HG02759 (cell line): ENCODE measurements at regions not wholly inside any gene's neighbourhood (a gene's known extent, or its start where the extent isn't known, plus 50 kb on each side); places are given as distances from the start of the nearest gene placed in this dataset.
A peak's percentile ranks its signal among the peaks of the same experiment; 100 is the strongest.

Source experiments
- ATAC-seq: cut with Tn5 transposase; IDR thresholded peaks from one replicate; pipeline ENCODE4 v1.9.1; 2021; ENCODE audit warnings: mild to moderate bottlenecking, moderate library complexity; ENCODE audit not compliant: unreplicated experiment

DNA sequence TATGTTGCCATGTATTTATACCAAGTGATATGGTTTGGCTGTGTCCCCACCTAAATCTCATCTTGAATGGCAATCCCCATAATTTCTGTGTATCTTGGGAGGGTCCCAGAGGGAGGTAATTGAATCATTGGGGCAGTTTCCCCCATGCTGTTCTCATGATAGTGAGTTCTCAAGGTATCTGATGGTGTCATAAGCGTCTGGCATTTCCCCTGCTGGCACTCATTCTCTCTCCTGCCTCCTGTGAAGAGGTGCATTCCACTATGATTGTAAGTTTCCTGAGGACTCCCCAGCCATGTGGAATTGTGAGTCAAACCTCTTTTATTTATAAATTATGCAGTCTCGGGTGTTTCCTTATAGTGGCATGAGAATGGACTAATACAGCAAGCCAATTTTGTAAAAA, 140.8 kb upstream of the ADAMTSL1 start:
- no peak for ATAC-seq

DNA sequence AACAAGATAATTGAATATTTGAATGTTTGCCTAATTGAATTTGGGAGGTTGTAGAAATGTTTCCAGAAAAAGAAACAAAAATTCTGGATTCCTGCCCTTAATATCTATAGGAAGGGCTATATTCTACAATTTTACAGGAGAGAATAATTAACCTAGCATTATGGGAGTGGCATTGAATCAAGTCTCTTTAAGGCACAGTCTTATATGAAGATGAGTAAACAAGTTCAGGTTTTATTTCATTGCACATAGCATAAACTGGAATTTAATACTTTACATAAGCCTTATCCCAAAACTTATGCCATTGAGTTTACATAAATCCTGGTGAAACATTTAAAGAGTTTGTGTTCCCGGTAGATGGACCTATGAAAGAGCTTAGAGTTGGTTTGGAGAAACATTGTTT, 138.1 kb upstream of the ADAMTSL1 start:
- ATAC-seq: no peak

DNA sequence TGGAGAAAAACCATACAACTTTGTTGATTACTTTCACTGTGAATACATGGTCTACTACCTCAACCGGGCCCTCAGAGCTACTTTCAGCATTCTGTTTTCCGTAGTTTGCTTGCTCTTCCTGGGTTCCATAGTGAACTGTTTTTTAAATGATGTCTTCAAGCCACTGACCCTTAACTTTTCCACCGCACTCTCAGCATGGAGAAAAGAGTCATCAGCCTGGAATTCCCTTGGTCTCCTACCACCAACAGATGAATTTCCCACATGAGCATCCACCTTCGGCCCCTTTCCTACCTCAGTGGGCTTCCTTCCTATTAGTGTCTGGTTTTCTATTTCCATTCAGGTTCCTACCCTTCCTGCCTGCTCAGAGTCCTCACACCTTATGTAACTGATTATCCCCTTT, 135.9 kb upstream of the ADAMTSL1 start:
- ATAC-seq: no peak

DNA sequence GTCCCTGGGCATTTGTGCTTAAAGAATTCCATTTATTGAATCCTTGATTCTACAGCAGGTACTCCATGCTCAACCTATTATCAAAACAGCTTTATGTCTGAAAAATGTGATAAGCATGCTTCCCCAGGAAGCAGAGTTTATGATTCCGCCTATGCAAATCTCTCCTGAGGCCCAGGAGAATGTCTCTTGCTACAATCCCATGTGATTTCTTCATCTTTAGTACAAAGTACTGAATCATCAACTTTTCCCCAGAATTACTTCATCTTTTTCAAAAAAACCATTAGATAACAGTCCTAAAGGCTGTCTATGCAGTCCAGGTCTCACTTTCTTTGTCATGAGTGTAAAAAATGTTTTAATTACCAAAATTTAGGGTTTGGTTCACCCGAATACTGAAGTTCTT, 130.2 kb upstream of the ADAMTSL1 start:
- ATAC-seq: no peak

DNA sequence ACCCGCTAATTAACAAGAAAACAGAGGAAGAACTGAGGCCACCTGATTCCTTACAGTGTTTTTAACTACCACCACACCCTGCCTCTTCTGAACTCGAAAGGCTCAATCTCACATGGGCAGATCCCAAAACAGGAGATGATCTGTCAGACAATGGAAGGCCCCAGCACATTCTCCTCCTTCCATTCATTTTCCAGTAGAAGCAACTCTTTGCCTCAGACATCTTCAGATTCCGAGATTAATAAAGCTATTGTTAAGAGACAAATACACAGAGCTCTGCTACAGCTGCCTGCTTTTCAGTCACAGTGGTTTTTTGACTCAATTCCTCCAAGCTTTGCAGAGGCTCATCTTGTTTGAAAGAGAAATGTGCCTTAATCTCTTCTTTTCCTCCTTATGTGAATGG, 127.2 kb upstream of the ADAMTSL1 start:
- no peak for ATAC-seq

DNA sequence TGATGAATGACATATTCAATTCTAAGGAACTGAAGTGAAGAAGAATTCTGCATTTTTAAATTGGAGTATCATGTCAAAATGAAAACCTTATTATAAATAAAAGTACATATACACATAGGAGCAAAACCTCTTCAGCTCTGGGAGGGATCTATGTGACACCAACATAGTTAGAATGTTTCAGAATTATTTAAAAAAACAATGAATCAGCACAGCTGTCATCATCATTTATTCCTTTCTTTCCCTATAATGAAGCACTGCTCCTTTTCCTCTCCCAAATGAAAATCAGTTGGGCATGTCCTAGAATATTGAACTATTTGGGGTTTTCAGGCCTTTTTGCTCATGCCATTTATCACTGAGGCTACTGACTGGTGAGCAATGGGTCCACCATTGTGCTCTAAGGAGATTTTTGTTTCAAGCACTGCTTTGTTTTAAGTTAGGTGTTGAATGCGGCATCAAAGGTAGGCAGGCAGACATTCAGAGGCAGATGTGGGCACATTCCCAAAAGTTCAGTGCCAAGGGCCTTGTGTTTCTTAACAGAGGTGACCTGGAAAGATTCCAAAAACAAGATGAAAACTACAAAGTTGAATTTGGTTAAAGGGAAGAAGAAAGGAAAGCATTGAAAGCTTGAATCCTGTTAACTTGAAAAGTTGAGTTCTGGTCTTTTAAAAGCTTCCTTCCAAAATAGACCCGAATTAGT, 126.4 kb upstream of the ADAMTSL1 start:
- no peak for ATAC-seq

DNA sequence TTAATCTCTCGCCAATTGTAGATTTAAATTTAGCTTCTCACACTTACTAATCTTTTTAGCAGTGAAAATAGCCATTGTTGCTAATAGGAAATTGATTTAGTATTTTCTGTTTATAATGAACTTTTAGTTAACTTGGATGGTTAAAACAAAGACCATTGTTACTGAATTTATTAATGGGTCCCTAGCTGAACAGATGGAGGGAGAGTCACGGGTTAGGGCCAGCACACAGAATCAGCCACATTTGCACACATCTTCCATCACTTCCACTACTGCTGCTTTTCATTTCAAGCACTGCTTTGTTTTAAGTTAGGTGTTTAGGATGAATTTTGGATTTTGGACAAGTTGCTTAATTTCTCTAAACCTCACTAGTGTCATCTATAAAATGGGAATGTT, 125.9 kb upstream of the ADAMTSL1 start:
- no peak for ATAC-seq

DNA sequence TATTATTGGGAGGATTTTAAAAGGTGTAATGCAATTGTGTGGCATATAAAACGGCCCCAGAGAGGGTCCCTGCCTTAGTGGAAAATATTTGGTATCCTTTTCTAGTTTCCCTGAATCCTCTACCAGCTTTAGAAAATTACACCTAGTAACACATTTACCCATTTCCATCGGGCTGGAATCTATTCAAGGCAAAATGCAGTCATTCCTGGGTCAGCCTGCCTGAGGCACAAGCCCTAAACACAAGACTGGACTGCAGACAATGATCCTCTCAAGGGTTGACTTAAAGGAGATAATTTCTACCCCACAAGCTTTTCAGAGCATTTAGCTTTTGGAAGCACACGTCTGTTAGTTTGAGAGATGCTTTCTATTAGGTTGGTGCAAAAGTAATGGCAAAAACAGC, 124.4 kb upstream of the ADAMTSL1 start:
- no peak for ATAC-seq

DNA sequence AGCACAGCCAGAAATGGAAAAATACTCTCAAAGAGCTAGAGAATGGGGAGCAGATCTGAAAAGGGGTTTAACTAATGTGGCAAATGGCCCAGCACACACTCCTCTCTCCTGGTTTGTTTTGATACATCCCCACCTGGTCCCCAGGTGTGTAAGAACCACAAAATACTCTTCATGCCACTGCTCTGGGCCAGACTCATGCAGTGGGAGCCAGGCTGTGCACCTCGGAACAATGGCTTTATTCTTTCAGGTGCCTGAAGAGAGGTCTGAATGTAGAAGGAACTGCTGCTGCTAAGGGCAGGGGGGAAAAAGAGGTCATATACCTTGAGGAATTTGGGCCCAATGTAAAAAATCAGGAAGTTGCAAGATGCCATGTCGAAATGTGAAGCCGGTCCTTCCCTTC, 123.9 kb upstream of the ADAMTSL1 start:
- no peak for ATAC-seq

DNA sequence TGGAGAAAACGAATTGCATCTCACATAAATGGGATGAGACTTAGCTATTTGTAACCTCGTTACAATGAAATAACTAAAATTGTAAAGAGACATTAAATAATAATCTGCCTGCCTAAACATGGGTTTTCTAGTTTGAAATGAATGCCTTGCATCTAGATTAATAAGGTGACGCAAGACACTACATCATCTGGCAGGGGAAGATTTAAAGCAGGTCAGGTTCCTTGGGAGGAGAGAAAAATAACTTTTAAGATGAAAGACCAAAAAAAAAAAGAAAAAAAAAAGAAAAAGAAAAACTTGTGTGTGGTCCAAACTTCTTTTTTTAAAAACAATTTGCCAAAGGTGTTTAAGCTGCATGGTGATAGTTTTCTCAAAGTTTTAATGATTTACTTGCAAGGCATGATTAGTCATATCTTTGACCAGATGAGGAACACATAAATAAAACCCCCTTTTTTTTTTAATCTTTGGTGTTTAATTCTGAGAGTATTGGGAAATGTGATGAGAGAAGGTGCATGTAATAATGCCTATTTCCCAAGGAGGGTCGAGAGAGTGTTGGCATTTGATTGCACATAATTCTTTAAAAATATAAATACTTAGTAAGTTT, 122.9 kb upstream of the ADAMTSL1 start:
- no peak for ATAC-seq

DNA sequence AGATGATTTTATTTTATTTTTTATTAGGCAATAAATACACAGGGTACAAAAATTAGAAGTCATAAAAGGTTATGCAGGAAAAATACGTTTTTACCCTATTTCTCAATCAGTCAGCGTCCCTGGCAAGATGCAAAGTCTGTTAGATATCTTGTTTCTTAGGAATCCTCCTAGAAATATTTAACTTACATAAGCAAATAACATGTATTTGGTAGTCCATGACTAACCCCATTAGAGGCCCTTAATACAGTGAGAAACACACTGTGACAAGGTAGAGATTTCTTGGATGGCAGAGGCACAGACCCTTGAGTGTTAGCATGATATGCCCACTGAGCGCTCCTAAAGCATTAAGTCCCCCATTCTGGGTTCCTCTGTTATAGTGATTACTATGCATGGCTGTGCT, 121.2 kb upstream of the ADAMTSL1 start:
- ATAC-seq: no peak

DNA sequence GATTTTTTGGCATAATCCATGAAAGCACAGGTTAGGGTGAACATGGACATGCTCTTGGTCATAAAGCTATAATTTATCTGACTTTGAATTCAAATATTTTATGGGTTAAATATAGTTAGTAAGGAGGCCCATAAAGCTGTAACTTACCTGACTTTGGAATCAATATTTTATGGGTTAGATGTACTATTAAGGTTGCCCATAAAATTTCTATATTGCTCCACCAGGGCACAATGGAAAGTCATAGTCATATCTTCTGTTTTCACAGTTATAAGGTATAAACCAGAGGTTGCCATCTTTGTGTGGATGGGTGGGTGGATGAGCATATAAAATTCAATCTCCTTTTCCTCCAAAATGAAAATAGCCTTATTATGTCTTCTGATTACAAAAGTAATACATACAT, 120.5 kb upstream of the ADAMTSL1 start:
- no peak for ATAC-seq

DNA sequence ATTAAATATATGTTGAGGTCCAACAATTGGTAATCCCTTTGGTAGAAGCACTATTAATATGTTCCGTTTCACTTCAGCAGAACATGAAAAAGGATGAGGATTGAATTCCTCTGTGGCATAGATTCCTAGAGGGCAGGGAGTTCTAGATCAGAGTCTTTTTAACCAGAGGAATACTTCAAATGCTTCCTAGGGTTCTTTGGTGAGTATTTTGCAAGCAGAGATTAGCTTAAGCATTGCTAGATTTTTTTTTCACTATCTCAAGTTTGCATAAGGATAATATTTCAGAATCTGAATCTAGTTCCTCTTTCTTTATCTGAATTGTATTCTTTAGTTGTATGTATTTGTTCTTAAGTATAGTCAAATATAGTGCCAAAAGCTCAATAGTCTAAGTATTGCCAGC, 116.6 kb upstream of the ADAMTSL1 start:
- no peak for ATAC-seq

DNA sequence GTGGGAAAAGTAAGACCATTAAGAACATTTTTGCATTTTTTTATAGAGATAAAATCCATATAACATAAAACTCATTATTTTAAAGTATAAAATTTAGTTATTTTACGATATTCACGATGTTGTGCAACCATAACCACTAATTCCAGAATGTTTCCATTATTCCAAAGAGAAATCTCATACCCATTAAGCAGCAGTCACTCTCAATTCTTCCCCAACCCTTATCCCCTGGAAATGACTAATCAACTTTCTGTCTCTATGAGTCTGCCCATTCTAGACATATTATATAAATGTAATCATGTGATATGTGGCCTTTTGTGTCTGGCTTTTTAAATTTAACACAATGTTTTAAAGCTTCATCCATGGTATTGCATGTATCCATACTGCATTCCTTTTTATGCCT, 115.6 kb upstream of the ADAMTSL1 start:
- ATAC-seq: no peak

DNA sequence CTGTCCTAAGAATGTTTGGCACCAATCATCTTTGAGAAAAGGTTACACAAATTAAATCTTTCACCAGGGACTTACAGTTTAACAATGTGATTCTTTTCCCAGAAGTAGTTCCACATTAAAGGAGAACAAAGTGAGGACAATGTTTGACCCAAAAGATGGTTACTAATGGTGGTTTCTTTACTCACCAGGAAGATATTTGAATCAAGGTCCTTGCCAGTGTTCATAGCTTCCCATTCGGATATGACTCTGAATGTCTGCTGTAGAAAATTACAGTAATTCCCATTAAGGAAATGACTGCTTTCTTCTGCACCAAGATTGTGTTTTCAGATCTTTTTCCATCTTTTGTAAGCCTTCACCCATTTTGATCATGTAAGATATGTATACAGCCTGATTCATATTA, 114.6 kb upstream of the ADAMTSL1 start:
- ATAC-seq: no peak

DNA sequence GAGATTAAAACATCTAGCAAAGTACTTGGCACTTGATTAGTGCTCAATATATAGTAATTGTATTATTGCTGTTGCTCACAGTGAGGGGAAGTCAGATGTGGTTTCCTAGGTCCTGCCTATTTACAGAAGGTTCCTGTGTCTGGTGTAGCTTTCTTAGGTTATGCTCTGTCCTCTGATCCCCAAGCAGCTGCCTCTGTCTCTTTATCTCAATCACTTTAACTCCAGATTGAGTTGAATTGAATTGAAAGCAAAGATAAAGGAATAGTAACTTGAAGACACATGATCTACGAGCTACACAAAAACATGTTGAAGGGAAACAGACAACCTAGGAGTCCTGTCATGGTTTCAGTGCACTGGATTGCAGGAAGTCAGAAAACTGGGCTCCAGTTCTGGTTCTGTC, 113.9 kb upstream of the ADAMTSL1 start:
- ATAC-seq: no peak

DNA sequence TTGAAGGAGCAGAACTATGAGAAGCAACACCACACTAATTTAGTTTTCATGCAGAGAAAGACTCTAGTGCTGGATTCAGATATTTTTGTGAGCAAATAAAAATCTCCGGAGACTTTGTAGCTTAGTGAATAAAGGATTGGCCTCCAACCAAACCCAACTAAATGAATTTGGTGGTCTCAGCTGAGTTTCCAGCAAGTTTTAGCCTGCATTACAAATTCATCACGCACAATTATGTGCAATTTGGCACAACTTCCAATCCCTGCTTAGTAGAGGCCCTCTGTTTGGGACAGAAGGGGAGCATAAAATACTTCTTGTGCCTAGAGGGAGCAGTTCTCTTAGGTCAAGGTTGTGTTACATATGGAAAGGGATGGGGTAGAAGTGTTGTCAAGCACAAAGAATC, 112.3 kb upstream of the ADAMTSL1 start:
- ATAC-seq: no peak

DNA sequence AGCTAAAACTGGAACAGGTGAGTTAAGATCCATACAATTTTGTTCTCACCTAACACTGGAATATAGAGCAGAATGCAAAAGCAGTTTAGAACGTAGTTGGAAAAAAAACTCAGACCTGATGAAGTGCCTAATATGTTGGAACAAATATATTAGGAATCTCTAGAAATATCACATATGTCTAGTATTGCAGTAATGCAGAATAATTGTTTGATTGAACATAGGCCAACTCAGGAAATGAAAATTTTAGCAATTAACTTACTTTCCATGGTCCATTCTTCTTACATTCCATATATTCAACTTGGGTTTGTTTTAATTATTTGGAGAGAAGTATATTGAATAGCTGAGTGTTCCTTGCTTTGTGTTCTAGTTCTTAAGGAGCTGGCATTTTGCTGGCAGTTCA, 111.8 kb upstream of the ADAMTSL1 start:
- no peak for ATAC-seq

DNA sequence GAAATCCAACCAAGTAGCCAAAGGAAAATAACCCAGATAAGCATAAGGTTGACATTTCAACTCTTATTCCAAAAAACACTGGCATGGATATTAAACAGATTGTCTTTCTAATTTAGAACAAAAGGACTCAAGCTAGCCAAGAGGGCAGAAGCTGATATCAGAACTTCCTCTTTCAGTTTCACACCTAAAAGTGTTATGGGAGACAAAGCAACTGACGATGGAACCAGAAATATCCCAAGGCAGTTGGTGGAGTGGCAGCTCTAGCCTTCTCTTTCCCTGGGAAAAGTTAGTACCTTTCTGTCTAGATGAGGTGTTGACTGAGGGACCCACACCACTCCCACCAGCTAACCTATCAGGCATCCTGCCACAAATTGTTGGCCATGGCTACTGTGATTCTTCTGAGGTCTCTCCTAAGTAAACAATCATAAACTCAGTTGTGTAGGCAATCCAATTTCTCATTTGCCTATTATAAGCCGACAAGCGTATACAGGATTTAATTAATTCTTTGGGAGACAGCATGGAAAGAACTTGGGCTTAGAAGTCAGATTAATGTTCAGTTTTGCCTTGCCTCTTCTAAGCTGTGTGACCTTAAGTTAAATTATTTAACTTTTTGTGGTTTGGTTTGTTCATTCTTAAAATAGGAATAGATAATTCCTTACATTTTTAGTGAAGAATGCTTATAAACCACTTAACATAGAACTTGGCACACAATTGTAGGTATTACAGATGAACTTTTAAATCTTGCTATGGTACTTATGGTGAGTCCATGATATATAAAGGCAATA, 110.9 kb upstream of the ADAMTSL1 start:
- ATAC-seq: peak; percentile 56

DNA sequence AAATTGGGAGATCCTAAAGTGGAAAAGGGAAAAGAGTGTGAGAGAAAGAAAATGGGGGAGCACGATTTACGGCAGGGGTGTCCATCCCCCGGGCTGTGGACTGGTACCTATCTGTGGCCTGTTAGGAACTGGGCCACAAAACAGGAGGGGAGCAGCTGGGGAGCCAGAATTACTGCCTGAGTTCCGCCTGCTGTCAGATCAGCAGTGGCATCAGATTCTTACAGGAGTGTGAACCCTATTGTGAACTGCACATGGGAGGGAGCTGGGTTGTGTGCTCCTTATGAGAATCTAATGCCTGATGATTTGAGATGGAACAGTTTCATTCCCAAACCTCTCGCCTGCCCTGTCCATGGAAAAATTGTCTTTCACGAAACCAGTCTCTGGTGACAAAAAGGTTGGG, 108.3 kb upstream of the ADAMTSL1 start:
- ATAC-seq: no peak

DNA sequence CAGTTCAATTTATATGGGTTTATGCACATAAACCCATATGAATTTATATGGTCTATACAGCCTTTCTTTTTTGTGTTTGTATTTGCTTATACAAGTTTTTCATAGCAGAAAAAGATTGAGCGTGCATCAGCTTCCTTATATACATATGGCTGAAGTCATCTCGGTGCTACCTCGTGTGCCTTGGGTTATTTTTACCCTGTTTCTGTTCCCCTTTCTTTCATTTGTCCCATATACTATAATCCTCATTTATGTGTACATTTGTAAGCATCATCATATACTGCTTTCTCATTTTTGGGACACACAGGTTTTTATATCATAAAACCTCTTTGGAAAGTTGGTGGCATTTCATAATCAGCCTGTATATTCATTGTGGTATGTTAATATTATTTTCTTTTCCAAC, 107.8 kb upstream of the ADAMTSL1 start:
- ATAC-seq: no peak

DNA sequence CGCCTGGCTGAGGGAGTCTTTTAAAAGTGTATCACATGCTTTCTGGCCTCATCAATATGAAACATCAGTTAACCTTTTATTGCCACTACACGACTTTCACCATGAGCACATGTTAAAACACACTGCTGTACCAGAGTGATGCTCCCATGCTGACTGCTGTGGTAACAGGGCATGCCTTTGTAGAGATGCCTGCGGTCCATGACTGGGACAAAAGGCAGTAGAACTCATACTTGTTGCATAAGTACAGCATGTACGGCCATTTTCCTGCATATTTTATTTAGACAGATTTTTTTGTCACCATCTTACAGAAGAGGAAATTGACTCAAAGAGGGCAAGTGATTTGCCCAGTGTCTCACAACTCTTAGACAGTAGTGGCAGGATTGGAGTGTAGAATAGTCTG, 105.7 kb upstream of the ADAMTSL1 start:
- no peak for ATAC-seq
